Right renal cortex interstitium (tissue), 3 donors: ENCODE measurements at regions not wholly inside any gene's neighbourhood (a gene's known extent, or its start where the extent isn't known, plus 50 kb on each side); places are given as distances from the start of the nearest gene placed in this dataset.

ENCODE experiments used
- DNase-seq, 3 donors: peaks; one replicate each; pipeline ENCODE4 v3.0.0-alpha.2; 2013; ENCODE audit warnings: low read depth in 3 of 3, low spot score in 2 of 3

DNA sequence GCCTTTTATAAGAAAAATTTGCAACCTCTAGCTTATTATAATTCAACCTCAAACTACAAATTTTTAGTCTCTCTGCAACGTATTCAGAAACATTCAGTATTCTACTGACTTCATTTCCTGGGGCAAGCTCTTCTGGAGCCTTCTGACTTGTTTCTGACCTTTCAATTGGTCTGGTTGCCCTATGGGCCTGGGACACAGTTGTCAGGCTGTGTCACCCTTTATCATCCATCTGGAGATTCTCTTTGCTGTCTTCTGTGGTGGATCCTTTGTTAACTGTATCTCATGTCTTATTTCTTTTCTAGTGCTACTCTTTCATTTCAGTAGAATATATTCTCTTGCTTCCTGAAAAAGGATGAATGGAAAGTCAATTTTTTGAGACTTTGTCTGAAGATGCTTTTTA is 55.1 kb upstream of the PGRMC2 start:
- no peak for DNase-seq

DNA sequence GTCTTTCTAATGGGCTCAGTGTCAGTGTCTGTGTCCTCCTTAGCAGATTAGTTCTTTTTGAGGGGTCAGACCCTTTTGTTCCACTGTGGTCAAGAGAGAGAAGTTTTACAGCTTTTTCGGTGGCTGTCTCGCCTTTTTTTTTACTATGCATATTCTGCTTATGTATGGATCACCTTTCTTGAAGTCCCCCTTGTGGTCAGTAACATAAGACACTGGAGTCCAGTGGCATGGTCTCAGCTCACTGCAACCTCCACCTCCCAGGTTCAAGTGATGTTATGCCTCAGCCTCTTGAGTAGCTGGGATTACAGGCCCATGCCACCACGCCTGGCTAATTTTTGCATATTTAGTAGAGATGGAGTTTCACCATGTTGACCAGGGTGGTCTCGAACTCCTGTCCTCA is 54.0 kb upstream of the PGRMC2 start:
- no peak for DNase-seq

DNA sequence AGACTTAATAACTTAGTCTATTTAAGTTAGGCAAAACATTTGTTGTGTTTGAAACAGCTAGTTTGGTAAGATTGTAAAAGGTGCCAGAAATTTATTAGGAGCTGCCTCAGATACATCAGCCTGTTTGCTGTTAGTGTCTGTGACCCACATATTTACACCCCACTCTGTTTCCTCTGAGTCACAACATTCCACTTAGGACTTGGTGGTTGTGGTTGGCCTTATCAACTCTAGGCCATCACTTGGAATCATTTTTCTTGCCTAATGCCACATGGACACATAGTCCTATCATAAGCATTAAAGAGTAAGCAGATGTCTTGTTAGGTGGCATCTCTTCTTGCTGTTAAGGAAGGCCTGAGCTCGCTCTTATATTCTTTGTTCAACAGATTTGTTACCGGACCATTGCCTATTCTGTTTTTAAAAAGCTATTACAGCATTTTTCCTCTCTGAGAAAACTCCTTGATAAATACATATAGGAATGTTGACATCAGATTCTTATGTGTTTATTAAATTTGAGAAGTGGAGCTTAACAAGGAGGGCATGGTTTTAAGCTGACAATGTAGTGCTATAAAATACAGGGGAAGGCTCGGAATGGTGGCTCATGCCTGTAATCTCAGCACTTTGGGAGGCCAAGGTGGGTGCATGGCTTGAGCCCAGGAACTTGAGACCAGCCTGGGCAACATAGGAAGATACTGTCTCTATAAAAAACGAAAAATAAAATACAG is 51.2 kb upstream of the PGRMC2 start:
- DNase-seq, result no peak

DNA sequence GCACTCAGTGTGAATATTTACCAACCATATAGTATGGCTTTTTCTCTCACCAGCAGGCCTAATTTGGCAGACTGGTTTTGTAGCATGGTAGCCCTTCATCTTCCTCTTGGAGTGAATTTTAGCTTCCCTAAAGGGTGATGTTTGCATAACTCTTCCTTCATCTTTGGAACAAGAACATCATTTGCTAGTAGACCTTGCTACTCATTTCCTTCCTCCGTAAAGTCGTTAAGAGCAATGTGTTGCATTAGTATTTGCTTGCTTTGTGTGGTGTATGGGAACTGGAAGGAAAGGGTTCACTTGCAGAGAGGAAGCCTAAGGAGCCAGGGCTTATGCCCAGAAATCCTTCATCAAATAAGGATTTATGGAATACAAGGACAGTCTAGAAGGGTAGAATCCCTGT is 50.2 kb upstream of the PGRMC2 start:
- DNase-seq, result no peak
